IMR-90 (cell line): ENCODE measurements at regions not wholly inside any gene's neighbourhood (a gene's known extent, or its start where the extent isn't known, plus 50 kb on each side); places are given as distances from the start of the nearest gene placed in this dataset.

Source experiments
- ATAC-seq: fragments of 200-7000 bp; cut with Tn5 transposase; 2 replicates; pipeline ENCODE4 v1.9.1; 2020; ENCODE audit warnings: low read depth, mild to moderate bottlenecking, moderate library complexity
- BruUV-seq: library from RNA; stranded (reverse); fragments of 400-500 nt; replicated peaks from 2 replicates; lab custom pipeline; 2021; lab: Mats Ljungman, UMichigan
- CTCF ChIA-PET: fragments of 300-600 bp; formaldehyde crosslinking; extraction: SDS; loops from one replicate; lab custom pipeline; 2021; ENCODE audit warnings: antibody characterized with exemption; lab: Yijun Ruan, JAX
- POLR2A ChIA-PET: fragments of 300-600 bp; sonication (Branson Sonifier 250); formaldehyde crosslinking; loops from one replicate; lab custom pipeline; 2022; ENCODE audit warnings: antibody characterized with exemption; ENCODE audit not compliant: unreplicated experiment; lab: Charles Lee
- DNase-seq: peaks from one replicate; pipeline ENCODE4 v3.0.0; 2013
- H2AFZ ChIP-seq: replicated peaks from 2 replicates; pipeline ENCODE3; 2013; ENCODE audit warnings: low read length, mild to moderate bottlenecking; ENCODE audit not compliant: poor library complexity
- H2AK5ac ChIP-seq: 2 replicates; pipeline ENCODE4 v1.6.1; 2013; ENCODE audit warnings: low read depth, low read length, inconsistent platforms
- H2AK9ac ChIP-seq: replicated peaks from 2 replicates; pipeline ENCODE3; 2013; ENCODE audit warnings: mild to moderate bottlenecking, low read depth, low read length, moderate library complexity; ENCODE audit not compliant: poor library complexity
- H2BK120ac ChIP-seq: 2 replicates; pipeline ENCODE4 v1.6.1; 2013; ENCODE audit warnings: low read depth, low read length, inconsistent platforms
- H2BK15ac ChIP-seq: 3 replicates; pipeline ENCODE4 v1.6.1; 2013; ENCODE audit warnings: low read depth, low read length, inconsistent platforms
- H2BK20ac ChIP-seq: 2 replicates; pipeline ENCODE4 v1.6.1; 2013; ENCODE audit warnings: low read depth, mild to moderate bottlenecking, inconsistent platforms, low read length, moderate library complexity
- H2BK5ac ChIP-seq: 2 replicates; pipeline ENCODE4 v1.6.1; 2013; ENCODE audit warnings: mild to moderate bottlenecking, low read depth, low read length, inconsistent platforms; ENCODE audit not compliant: poor library complexity, severe bottlenecking
- H3K14ac ChIP-seq: replicated peaks from 2 replicates; pipeline ENCODE4 v1.6.1; 2013; ENCODE audit warnings: low read depth, low read length, inconsistent platforms
- H3K18ac ChIP-seq: 2 replicates; pipeline ENCODE4 v1.6.1; 2013; ENCODE audit warnings: low read depth, low read length, control low read depth
- H3K23ac ChIP-seq: 2 replicates; pipeline ENCODE4 v1.6.1; 2013; ENCODE audit warnings: low read depth, low read length, inconsistent platforms
- H3K27ac ChIP-seq: 2 replicates; pipeline ENCODE4 v1.5.1; 2013; ENCODE audit warnings: mild to moderate bottlenecking, control low read depth, low read length; ENCODE audit not compliant: insufficient read depth
- H3K27me3 ChIP-seq: 2 replicates; pipeline ENCODE4 v1.6.1; 2013; ENCODE audit warnings: low read length; ENCODE audit not compliant: control insufficient read depth, insufficient read depth
- H3K36me3 ChIP-seq: 2 replicates; pipeline ENCODE4 v1.6.1; 2013; ENCODE audit warnings: low read length, mixed read lengths; ENCODE audit not compliant: control insufficient read depth, insufficient read depth
- H3K4ac ChIP-seq: 2 replicates; pipeline ENCODE4 v1.6.1; 2013; ENCODE audit warnings: low read depth, low read length, inconsistent platforms
- H3K4me1 ChIP-seq: 2 replicates; pipeline ENCODE4 v1.6.1; 2013; ENCODE audit warnings: low read length, mixed read lengths; ENCODE audit not compliant: control insufficient read depth, insufficient read depth
- H3K4me2 ChIP-seq: 2 replicates; pipeline ENCODE4 v1.6.1; 2013; ENCODE audit warnings: low read depth, mild to moderate bottlenecking, control low read depth, low read length, moderate library complexity
- H3K4me3 ChIP-seq: 2 replicates; pipeline ENCODE4 v1.5.1; 2013; ENCODE audit warnings: low read depth, mild to moderate bottlenecking, control low read depth, low read length, moderate library complexity; ENCODE audit not compliant: insufficient read depth
- H3K56ac ChIP-seq: 2 replicates; pipeline ENCODE4 v1.6.1; 2013; ENCODE audit warnings: low read length, inconsistent platforms; ENCODE audit not compliant: insufficient read depth; ENCODE audit errors: extremely low read depth
- H3K79me1 ChIP-seq, 2 experiments: 2 replicates each; pipeline ENCODE4 v1.6.1; 2013; ENCODE audit warnings: low read length in 2 of 2, inconsistent platforms in 1 of 2, low read depth in 1 of 2
- H3K9ac ChIP-seq: 2 replicates; pipeline ENCODE4 v1.6.1; 2013; ENCODE audit warnings: low read depth, low read length, control low read depth
- H3K9me1 ChIP-seq: 2 replicates; pipeline ENCODE4 v1.6.1; 2013; ENCODE audit warnings: low read length, inconsistent platforms; ENCODE audit not compliant: insufficient read depth
- H3K9me3 ChIP-seq: 2 replicates; pipeline ENCODE4 v1.6.1; 2013; ENCODE audit warnings: low read length; ENCODE audit not compliant: control insufficient read depth, insufficient read depth
- H4K20me1 ChIP-seq: 2 replicates; pipeline ENCODE4 v1.6.1; 2013; ENCODE audit warnings: low read length, inconsistent platforms; ENCODE audit not compliant: insufficient read depth
- H4K5ac ChIP-seq: 2 replicates; pipeline ENCODE4 v1.6.1; 2013; ENCODE audit warnings: mild to moderate bottlenecking, low read depth, low read length, control low read depth
- H4K8ac ChIP-seq, 2 experiments: 2 replicates each; pipeline ENCODE4 v1.6.1; 2013; ENCODE audit warnings: low read depth in 2 of 2, low read length in 2 of 2, control low read depth in 1 of 2, inconsistent platforms in 1 of 2
- H4K91ac ChIP-seq: 2 replicates; pipeline ENCODE4 v1.6.1; 2013; ENCODE audit warnings: low read depth, low read length, inconsistent platforms; ENCODE audit not compliant: insufficient read depth
- BHLHE40 ChIP-seq: fragments of 150-350 bp; IDR thresholded peaks from 2 replicates; pipeline ENCODE4 v1.6.1; 2016; ENCODE audit warnings: mild to moderate bottlenecking, low read depth, low read length
- CEBPB ChIP-seq: IDR thresholded peaks from 2 replicates; pipeline ENCODE4 v1.6.1; 2012; ENCODE audit warnings: low read depth, low read length, improper control_type of control experiment
- CHD1 ChIP-seq: IDR thresholded peaks from 2 replicates; pipeline ENCODE4 v1.6.1; 2012; ENCODE audit warnings: low read depth, low read length, improper control_type of control experiment
- ELK1 ChIP-seq: fragments of 150-350 bp; IDR thresholded peaks from 2 replicates; pipeline ENCODE4 v1.6.1; 2016; ENCODE audit warnings: low read depth, mild to moderate bottlenecking, low read length, moderate library complexity, borderline replicate concordance
- FOS ChIP-seq: fragments of 150-350 bp; IDR thresholded peaks from 2 replicates; pipeline ENCODE4 v1.6.1; 2016; ENCODE audit warnings: low read depth, low read length
- MAFK ChIP-seq: IDR thresholded peaks from 2 replicates; pipeline ENCODE4 v1.6.1; 2012; ENCODE audit warnings: low read depth, low read length, improper control_type of control experiment
- MAZ ChIP-seq: IDR thresholded peaks from 2 replicates; pipeline ENCODE4 v1.6.1; 2012; ENCODE audit warnings: low read depth, mild to moderate bottlenecking, low read length, improper control_type of control experiment, moderate library complexity, borderline replicate concordance
- NFE2L2 ChIP-seq: fragments of 150-350 bp; IDR thresholded peaks from 2 replicates; pipeline ENCODE4 v1.6.1; 2016; ENCODE audit warnings: low read depth, mild to moderate bottlenecking, low read length
- POLR2A ChIP-seq: IDR thresholded peaks from 2 replicates; pipeline ENCODE4 v1.6.1; 2012; ENCODE audit warnings: mild to moderate bottlenecking, low read depth, low read length
- RAD21 ChIP-seq: IDR thresholded peaks from 2 replicates; pipeline ENCODE4 v1.6.1; 2012; ENCODE audit warnings: low read length, improper control_type of control experiment
- RCOR1 ChIP-seq: IDR thresholded peaks from 2 replicates; pipeline ENCODE4 v1.6.1; 2012; ENCODE audit warnings: mild to moderate bottlenecking, low read length, improper control_type of control experiment; ENCODE audit not compliant: insufficient replicate concordance
- RFX5 ChIP-seq: IDR thresholded peaks from 2 replicates; pipeline ENCODE4 v1.8.0; 2012; ENCODE audit warnings: low read depth, mild to moderate bottlenecking, low read length, moderate library complexity
- dilution Hi-C: fragments of 300-500 bp; cut with HindIII; formaldehyde crosslinking; loops from one replicate; pipeline ENCODE4 v1.14.3; 2018; ENCODE audit warnings: low sequenced_read_pairs; ENCODE audit not compliant: unreplicated experiment
- in situ Hi-C: fragments of 300-500 bp; cut with MboI; formaldehyde crosslinking; loops from 3 replicates; pipeline ENCODE4 v1.14.3; 2019; ENCODE audit warnings: low sequenced_read_pairs, inconsistent platforms, mixed read lengths
- intact Hi-C: fragments of 100-400 bp; cut with micrococcal nuclease; formaldehyde crosslinking; loops from 2 replicates; pipeline ENCODE4 v1.10.0; 2022
- TF ChIP-seq, protein P1 (sequence below): fragments of 150-350 bp; IDR thresholded peaks from 2 replicates; pipeline ENCODE4 v1.6.1; 2017; ENCODE audit warnings: mild to moderate bottlenecking, antibody characterized with exemption, low read length, low read depth

- Histone ChIP-seq H3K23ac (no peak overlapping the region), H3K18ac (no peak overlapping the region), H3K79me1 (no peaks in the 10 kb centered on the region), H3K4ac (no peak overlapping the region), H3K27ac (no peak overlapping the region), H4K91ac (no peak overlapping the region), H2AFZ (no peak overlapping the region), H3K4me1 (no peaks in the 10 kb centered on the region), H3K4me2 (no peak overlapping the region), H2BK20ac (no peak overlapping the region), H4K8ac (no peak overlapping the region), H3K36me3 (no peaks in the 10 kb centered on the region), H2BK5ac (no peak overlapping the region), H2BK120ac (no peak overlapping the region), H3K56ac (no peak overlapping the region), H3K27me3 (no peaks in the 10 kb centered on the region), H3K4me3 (no peak overlapping the region), H2AK9ac (no peak overlapping the region), H2AK5ac (no peak overlapping the region), H3K9ac (no peak overlapping the region), H4K5ac (no peak overlapping the region), H4K20me1 (no peaks in the 10 kb centered on the region), H3K14ac (no peak overlapping the region), H3K9me1 (no peaks in the 10 kb centered on the region), H3K9me3 (no peaks in the 10 kb centered on the region), H2BK15ac (no peak overlapping the region)
- no peak for DNase-seq
- dilution Hi-C loops (no loop called here), intact Hi-C loops (no loop called here), in situ Hi-C loops (no loop called here)
- CTCF ChIA-PET, result interaction anchor here (1.7 kb wide), 1 partner anchor 16 kb away, joined by 3 read pairs; no protein-coding TSS in a partner anchor
- ATAC-seq, result no peak
- POLR2A ChIA-PET, result no interaction called here
- TF ChIP-seq RAD21 (no peak), RCOR1 (no peak), CEBPB (no peak), FOS (no peak), POLR2A (no peak), MAFK (no peak), RFX5 (no peak), ELK1 (no peak), NFE2L2 (no peak), MAZ (no peak), CHD1 (no peak), BHLHE40 (no peak)
- TF ChIP-seq, protein P1, sequence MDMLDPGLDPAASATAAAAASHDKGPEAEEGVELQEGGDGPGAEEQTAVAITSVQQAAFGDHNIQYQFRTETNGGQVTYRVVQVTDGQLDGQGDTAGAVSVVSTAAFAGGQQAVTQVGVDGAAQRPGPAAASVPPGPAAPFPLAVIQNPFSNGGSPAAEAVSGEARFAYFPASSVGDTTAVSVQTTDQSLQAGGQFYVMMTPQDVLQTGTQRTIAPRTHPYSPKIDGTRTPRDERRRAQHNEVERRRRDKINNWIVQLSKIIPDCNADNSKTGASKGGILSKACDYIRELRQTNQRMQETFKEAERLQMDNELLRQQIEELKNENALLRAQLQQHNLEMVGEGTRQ, result no peak
- no TSS peak for BruUV-seq
Measured at GRCh38 chr9:21751998-21752397, 50.4 kb upstream of the MTAP start.
